ENCODE measurements at regions not wholly inside any gene's neighbourhood (a gene's known extent, or its start where the extent isn't known, plus 50 kb on each side); places are given as distances from the start of the nearest gene placed in this dataset.

- TF ChIP-seq POLR2A (IDR thresholded peaks at IDR 0.05) = no peak
- TF ChIP-seq CTCF (IDR thresholded peaks at IDR 0.05) = no peak
Observed at GRCh38 chr3:94494992-94495391, 432.1 kb downstream of the NSUN3 start.

All from body of pancreas (tissue), 4 donors.